ENCODE measurements at regions not wholly inside any gene's neighbourhood (a gene's known extent, or its start where the extent isn't known, plus 50 kb on each side); places are given as distances from the start of the nearest gene placed in this dataset.

DNA sequence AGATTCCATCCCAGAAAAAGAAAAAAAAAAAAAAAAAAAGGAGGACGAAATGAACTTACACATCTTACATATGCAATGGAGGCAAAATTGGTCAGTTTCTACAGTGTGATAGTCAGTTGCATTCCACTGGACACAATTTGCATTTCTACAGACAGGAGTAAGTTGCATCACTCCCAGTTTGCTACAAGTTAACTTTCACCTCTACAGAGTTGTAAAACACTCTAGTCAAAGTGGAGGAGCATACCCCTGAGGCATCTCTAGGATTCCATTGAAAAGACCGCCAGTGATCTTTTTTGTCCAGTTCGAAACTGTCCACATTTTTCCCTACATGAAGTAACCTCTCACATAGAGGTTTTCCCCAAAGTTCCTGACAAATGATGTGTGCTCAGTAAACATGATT, 202.8 kb downstream of the VAPA start:
- TF ChIP-seq, protein P1, sequence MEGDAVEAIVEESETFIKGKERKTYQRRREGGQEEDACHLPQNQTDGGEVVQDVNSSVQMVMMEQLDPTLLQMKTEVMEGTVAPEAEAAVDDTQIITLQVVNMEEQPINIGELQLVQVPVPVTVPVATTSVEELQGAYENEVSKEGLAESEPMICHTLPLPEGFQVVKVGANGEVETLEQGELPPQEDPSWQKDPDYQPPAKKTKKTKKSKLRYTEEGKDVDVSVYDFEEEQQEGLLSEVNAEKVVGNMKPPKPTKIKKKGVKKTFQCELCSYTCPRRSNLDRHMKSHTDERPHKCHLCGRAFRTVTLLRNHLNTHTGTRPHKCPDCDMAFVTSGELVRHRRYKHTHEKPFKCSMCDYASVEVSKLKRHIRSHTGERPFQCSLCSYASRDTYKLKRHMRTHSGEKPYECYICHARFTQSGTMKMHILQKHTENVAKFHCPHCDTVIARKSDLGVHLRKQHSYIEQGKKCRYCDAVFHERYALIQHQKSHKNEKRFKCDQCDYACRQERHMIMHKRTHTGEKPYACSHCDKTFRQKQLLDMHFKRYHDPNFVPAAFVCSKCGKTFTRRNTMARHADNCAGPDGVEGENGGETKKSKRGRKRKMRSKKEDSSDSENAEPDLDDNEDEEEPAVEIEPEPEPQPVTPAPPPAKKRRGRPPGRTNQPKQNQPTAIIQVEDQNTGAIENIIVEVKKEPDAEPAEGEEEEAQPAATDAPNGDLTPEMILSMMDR (IDR thresholded peaks at IDR 0.05): no peak
- Histone ChIP-seq H3K4me1 (no peaks in the 10 kb centered on the region), H3K36me3 (no peaks in the 10 kb centered on the region), H3K9me3 (peaks cover 0 to 6% of the 10 kb centered on the region in 2 donors), H3K4me3 (no peak overlapping the region), H3K27me3 (no peaks in the 10 kb centered on the region), H3K27ac (no peak overlapping the region)
- DNase-seq (ENCODE audit: low spot score in 2 of 2): no peak
- intact Hi-C loops (cut with DNase I): no loop called here

DNA sequence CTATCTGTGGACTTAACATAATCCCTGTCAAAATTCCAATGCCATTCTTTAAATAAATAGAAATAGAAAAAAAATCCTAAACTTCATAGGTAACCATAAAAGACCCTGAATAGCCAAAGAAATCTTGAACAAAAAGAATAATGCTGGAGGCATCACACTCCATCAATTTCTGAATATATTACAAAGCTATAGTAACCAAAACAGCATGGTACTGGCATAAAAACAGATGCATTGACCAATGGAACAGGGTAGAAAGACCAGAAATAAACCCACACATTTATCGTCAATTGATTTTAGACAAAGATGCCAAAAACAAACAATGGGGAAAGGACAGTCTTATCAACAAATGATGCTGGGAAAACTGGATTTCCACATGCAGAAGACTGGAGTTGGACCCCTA, 205.7 kb downstream of the VAPA start:
- Histone ChIP-seq H3K27ac (no peak overlapping the region), H3K4me1 (peaks cover 0 to 2% of the 10 kb centered on the region in 2 donors), H3K4me3 (no peak overlapping the region), H3K27me3 (no peaks in the 10 kb centered on the region), H3K36me3 (no peaks in the 10 kb centered on the region), H3K9me3 (peaks cover 0 to 6% of the 10 kb centered on the region in 2 donors)
- no peak for DNase-seq (ENCODE audit: low spot score in 2 of 2)
- intact Hi-C loops (cut with DNase I): no loop called here
- TF ChIP-seq, protein P1 (IDR thresholded peaks at IDR 0.05): no peak

DNA sequence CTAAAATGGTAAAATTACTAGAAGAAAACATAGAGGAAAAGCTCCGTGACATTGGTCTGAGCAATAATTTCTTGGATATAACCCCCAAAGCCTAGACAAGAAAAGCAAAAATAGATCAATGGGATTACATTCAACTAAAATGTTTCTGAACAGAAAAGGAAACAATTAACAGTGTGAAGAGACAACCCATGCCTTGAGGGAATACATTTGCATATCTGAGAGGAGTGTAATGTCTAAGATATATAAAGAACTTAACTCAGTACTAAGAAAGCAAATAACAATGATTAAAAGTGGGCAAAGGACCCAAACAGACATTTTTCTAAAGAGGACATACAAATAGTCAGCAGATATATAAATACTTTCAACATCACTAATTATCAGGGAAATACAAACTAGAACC, 206.2 kb downstream of the VAPA start:
- peaks cover 0 to 6% of the 10 kb centered on the region in 2 donors for H3K4me1 ChIP-seq
- TF ChIP-seq, protein P1 (IDR thresholded peaks at IDR 0.05): no peak
- H3K27me3 ChIP-seq: no peaks in the 10 kb centered on the region
- H3K36me3 ChIP-seq: no peaks in the 10 kb centered on the region
- intact Hi-C loops (cut with DNase I): no loop called here
- peaks cover 0 to 6% of the 10 kb centered on the region in 2 donors for H3K9me3 ChIP-seq
- H3K27ac ChIP-seq: no peak overlapping the region
- no peak for DNase-seq (ENCODE audit: low spot score in 2 of 2)
- H3K4me3 ChIP-seq: no peak overlapping the region

DNA sequence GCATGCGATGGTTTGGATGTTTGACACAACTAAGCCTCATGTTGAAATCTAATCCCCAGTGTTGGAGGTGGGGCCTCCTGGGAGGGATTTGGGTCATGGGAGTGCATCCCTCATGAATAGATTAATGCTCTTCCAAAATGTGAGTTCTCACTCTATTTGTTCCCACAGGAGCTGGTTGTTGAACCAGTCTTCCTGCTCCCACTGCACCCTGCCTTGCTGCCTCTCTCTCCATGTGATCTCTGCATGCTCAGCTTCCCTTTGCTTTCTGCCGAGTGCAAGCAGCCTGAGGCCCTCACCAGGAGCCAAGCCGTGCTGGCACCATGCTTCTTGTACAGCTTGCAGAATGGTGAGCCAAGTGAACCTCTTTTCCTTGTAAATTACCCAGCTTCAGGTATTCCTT, 206.8 kb downstream of the VAPA start:
- Histone ChIP-seq H3K27me3 (no peaks in the 10 kb centered on the region), H3K4me1 (peaks cover 0 to 9% of the 10 kb centered on the region in 2 donors), H3K27ac (no peak overlapping the region), H3K36me3 (no peaks in the 10 kb centered on the region), H3K9me3 (peaks cover 0 to 6% of the 10 kb centered on the region in 2 donors), H3K4me3 (no peak overlapping the region)
- intact Hi-C loops (cut with DNase I): no loop called here
- DNase-seq (ENCODE audit: low spot score in 2 of 2): no peak
- TF ChIP-seq, protein P1 (IDR thresholded peaks at IDR 0.05): no peak

DNA sequence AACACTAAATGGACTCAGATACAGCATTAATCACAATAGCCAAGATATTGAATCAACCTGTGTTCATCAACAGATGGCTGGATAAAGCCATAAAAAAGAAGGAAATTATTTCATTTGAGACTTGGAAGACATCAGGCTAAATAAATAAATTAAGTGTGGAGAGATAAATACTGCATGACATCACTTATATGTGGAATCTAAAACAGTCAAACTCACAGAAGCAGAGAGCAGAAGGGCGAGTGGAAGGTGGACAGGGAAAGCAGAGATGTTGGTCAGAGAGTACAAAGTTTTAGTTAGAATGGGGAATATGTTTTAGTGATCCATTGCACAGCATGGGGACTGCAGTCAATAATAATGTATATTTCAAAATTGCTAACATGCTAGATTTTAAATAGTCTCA, 207.2 kb downstream of the VAPA start:
- Histone ChIP-seq H3K27me3 (no peaks in the 10 kb centered on the region), H3K4me1 (peaks cover 0 to 9% of the 10 kb centered on the region in 2 donors), H3K27ac (no peak overlapping the region), H3K9me3 (peaks cover 0 to 6% of the 10 kb centered on the region in 2 donors), H3K4me3 (no peak overlapping the region), H3K36me3 (no peaks in the 10 kb centered on the region)
- DNase-seq (ENCODE audit: low spot score in 2 of 2): no peak
- TF ChIP-seq, protein P1 (IDR thresholded peaks at IDR 0.05): no peak
- intact Hi-C loops (cut with DNase I): no loop called here
